DOHH2 (cell line): ENCODE measurements at regions not wholly inside any gene's neighbourhood (a gene's known extent, or its start where the extent isn't known, plus 50 kb on each side); places are given as distances from the start of the nearest gene placed in this dataset.

Source experiments
- EZH2phosphoT487 ChIP-seq: fragments of 200-600 bp; sonication (generic); IDR thresholded peaks from 2 replicates; pipeline ENCODE4 v1.6.1; 2017; ENCODE audit warnings: borderline replicate concordance, mild to moderate bottlenecking, antibody characterized with exemption, low read length, moderate library complexity, mixed read lengths
- TF ChIP-seq, protein P1 (sequence below): fragments of 200-600 bp; sonication (generic); IDR thresholded peaks from one replicate; pipeline ENCODE4 v1.5.1; 2014; ENCODE audit warnings: antibody characterized with exemption, mild to moderate bottlenecking, low read depth, low read length; ENCODE audit not compliant: poor library complexity, severe bottlenecking

- TF ChIP-seq, protein P1, sequence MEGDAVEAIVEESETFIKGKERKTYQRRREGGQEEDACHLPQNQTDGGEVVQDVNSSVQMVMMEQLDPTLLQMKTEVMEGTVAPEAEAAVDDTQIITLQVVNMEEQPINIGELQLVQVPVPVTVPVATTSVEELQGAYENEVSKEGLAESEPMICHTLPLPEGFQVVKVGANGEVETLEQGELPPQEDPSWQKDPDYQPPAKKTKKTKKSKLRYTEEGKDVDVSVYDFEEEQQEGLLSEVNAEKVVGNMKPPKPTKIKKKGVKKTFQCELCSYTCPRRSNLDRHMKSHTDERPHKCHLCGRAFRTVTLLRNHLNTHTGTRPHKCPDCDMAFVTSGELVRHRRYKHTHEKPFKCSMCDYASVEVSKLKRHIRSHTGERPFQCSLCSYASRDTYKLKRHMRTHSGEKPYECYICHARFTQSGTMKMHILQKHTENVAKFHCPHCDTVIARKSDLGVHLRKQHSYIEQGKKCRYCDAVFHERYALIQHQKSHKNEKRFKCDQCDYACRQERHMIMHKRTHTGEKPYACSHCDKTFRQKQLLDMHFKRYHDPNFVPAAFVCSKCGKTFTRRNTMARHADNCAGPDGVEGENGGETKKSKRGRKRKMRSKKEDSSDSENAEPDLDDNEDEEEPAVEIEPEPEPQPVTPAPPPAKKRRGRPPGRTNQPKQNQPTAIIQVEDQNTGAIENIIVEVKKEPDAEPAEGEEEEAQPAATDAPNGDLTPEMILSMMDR = no peak
- no peak for TF ChIP-seq EZH2phosphoT487
Measured at GRCh38 chr6:86723151-86723550, 214.2 kb upstream of the HTR1E start.
